B cell (primary cell): ENCODE measurements at regions not wholly inside any gene's neighbourhood (a gene's known extent, or its start where the extent isn't known, plus 50 kb on each side); places are given as distances from the start of the nearest gene placed in this dataset.

ENCODE experiments used
- EZH2 ChIP-seq: IDR thresholded peaks from 2 replicates; pipeline ENCODE4 v1.6.1; 2012; ENCODE audit warnings: borderline replicate concordance, low read depth, mild to moderate bottlenecking, moderate library complexity, low read length; ENCODE audit not compliant: insufficient read depth, poor library complexity, severe bottlenecking
- TF ChIP-seq, protein P1 (sequence below): fragments of 200-600 bp; IDR thresholded peaks from one replicate; pipeline ENCODE4 v1.8.0; 2022; ENCODE audit warnings: antibody characterized with exemption, mild to moderate bottlenecking

DNA sequence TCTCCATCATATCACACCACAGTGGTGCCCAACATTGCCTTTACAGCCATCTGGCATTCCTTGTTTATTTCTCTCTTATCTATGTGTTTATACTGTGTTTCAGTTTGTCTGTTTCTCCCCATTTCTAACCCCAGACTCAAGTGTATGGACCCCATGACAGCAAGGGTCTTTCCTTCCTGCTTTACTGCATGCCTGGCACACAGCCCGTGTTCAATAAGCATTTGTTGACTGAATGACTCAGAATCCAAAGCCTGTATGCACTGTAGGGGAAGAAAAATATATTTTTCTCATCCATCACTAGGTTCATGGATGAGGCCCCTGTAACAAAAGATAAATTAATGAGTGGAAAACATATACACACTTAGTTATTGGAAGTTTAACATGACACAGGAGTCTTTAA lies 190.8 kb upstream of the SEMA6A start:
- no peak for TF ChIP-seq EZH2
- TF ChIP-seq, protein P1, sequence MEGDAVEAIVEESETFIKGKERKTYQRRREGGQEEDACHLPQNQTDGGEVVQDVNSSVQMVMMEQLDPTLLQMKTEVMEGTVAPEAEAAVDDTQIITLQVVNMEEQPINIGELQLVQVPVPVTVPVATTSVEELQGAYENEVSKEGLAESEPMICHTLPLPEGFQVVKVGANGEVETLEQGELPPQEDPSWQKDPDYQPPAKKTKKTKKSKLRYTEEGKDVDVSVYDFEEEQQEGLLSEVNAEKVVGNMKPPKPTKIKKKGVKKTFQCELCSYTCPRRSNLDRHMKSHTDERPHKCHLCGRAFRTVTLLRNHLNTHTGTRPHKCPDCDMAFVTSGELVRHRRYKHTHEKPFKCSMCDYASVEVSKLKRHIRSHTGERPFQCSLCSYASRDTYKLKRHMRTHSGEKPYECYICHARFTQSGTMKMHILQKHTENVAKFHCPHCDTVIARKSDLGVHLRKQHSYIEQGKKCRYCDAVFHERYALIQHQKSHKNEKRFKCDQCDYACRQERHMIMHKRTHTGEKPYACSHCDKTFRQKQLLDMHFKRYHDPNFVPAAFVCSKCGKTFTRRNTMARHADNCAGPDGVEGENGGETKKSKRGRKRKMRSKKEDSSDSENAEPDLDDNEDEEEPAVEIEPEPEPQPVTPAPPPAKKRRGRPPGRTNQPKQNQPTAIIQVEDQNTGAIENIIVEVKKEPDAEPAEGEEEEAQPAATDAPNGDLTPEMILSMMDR = no peak
